OCI-LY7 (cell line): ENCODE measurements at regions not wholly inside any gene's neighbourhood (a gene's known extent, or its start where the extent isn't known, plus 50 kb on each side); places are given as distances from the start of the nearest gene placed in this dataset.

Experiments
- BruUV-seq: library from RNA; stranded (reverse); fragments of 400-500 nt; replicated peaks from 2 replicates; lab custom pipeline; 2021; lab: Mats Ljungman, UMichigan
- CTCF ChIA-PET: fragments of 300-600 bp; sonication (Branson Sonifier 250); formaldehyde crosslinking; loops from one replicate; lab custom pipeline; 2022; ENCODE audit warnings: antibody characterized with exemption; ENCODE audit not compliant: unreplicated experiment; lab: Charles Lee
- POLR2A ChIA-PET: fragments of 300-600 bp; sonication (Branson Sonifier 250); formaldehyde crosslinking; loops from one replicate; lab custom pipeline; 2022; ENCODE audit warnings: antibody characterized with exemption; lab: Charles Lee
- DNase-seq: peaks from one replicate; pipeline ENCODE4 v3.0.0-alpha.2; 2015; ENCODE audit warnings: low spot score
- H2AFZ ChIP-seq: fragments of 200-600 bp; sonication (generic), shearing (Covaris generic); 2 replicates; pipeline ENCODE4 v1.6.1; 2014; ENCODE audit warnings: mild to moderate bottlenecking, antibody characterized with exemption, low read length, moderate library complexity
- H3K27ac ChIP-seq: fragments of 200-600 bp; sonication (generic); 2 replicates; pipeline ENCODE4 v1.5.1; 2014; ENCODE audit warnings: mixed run types, low read depth, mild to moderate bottlenecking, moderate library complexity, low read length, inconsistent platforms; ENCODE audit not compliant: poor library complexity, severe bottlenecking
- H3K36me3 ChIP-seq: fragments of 200-600 bp; sonication (generic); 2 replicates; pipeline ENCODE4 v1.6.1; 2014; ENCODE audit warnings: mild to moderate bottlenecking, antibody characterized with exemption, low read length, moderate library complexity, mixed read lengths; ENCODE audit not compliant: insufficient read depth
- H3K4me1 ChIP-seq: fragments of 200-600 bp; sonication (generic); 2 replicates; pipeline ENCODE4 v1.5.1; 2014; ENCODE audit warnings: mild to moderate bottlenecking, low read length; ENCODE audit not compliant: insufficient read depth, poor library complexity, severe bottlenecking
- H3K4me2 ChIP-seq: fragments of 200-600 bp; sonication (generic); 2 replicates; pipeline ENCODE4 v1.6.1; 2014; ENCODE audit warnings: mild to moderate bottlenecking, low read length
- H3K4me3 ChIP-seq: fragments of 200-600 bp; sonication (generic); 2 replicates; pipeline ENCODE4 v1.5.1; 2014; ENCODE audit warnings: mild to moderate bottlenecking, low read depth, low read length; ENCODE audit not compliant: poor library complexity, severe bottlenecking
- H3K79me2 ChIP-seq: fragments of 200-600 bp; sonication (generic); 2 replicates; pipeline ENCODE4 v1.6.1; 2016; ENCODE audit warnings: low read depth, mild to moderate bottlenecking, low read length, moderate library complexity, mixed read lengths; ENCODE audit not compliant: insufficient read depth
- H3K9me2 ChIP-seq: fragments of 200-600 bp; sonication (generic); 2 replicates; pipeline ENCODE4 v1.6.1; 2016; ENCODE audit warnings: mild to moderate bottlenecking, low read length, mixed read lengths; ENCODE audit not compliant: insufficient read depth
- H3K9me3 ChIP-seq: fragments of 200-600 bp; sonication (generic); 2 replicates; pipeline ENCODE4 v1.6.1; 2014; ENCODE audit warnings: mild to moderate bottlenecking, mixed run types, low read length, mixed read lengths
- H4K20me1 ChIP-seq: fragments of 200-600 bp; sonication (generic); 2 replicates; pipeline ENCODE4 v1.6.1; 2014; ENCODE audit warnings: mild to moderate bottlenecking, antibody characterized with exemption, low read length, moderate library complexity, mixed read lengths; ENCODE audit not compliant: insufficient read depth
- EZH2phosphoT487 ChIP-seq: fragments of 200-600 bp; sonication (generic); IDR thresholded peaks from 2 replicates; pipeline ENCODE4 v1.6.1; 2018; ENCODE audit warnings: low read depth, borderline replicate concordance, mild to moderate bottlenecking, mixed run types, antibody characterized with exemption, low read length, moderate library complexity, mixed read lengths
- intact Hi-C: fragments of 100-400 bp; cut with micrococcal nuclease; formaldehyde crosslinking; loops from one replicate; pipeline ENCODE4 v1.10.0; 2022; ENCODE audit not compliant: unreplicated experiment
- TF ChIP-seq, protein P1 (sequence below): fragments of 200-600 bp; sonication (generic); conservative IDR thresholded peaks from 2 replicates; pipeline ENCODE4 v1.5.1; 2014; ENCODE audit warnings: mild to moderate bottlenecking, antibody characterized with exemption, low read length, moderate library complexity, mixed read lengths

DNA sequence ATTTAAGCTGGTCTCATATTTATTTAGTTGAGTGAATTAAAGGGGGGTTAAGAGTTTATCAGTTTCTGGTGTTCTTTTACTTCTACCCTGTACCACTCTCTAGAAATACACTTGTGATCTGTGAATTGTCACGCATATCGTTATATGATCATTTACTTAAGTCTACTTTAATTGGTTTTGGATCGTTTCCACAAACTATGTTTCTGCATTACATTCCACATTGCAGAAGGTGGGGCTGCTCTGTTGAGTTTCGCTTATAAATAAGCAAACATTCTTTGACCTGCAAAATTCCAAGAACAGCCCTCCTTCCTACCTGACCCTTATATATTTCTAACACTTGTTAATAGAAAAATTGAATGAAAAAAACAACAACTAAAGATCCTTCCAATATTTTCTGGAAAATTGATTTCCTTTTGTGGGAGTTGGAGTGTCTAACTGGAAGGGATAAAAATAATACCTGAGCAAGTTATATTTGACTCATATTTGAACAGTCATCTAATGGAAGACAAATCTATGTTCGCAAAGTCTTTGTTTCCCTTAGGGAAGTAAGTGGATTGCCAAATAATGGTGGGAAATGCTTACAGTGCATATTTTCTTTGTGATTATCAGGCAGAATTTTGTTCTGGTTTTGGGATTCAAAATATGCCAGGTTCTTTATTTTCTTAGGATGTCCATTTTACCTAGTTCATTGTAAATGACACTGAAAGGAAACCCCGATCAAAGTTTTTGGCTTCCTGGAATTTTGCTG, 152.7 kb downstream of the RELL1 start:
- H3K4me3 ChIP-seq = no peak overlapping the region
- H3K79me2 ChIP-seq = no peaks in the 10 kb centered on the region
- no peaks in the 10 kb centered on the region for H3K9me3 ChIP-seq
- no peaks in the 10 kb centered on the region for H3K4me1 ChIP-seq
- no peak for DNase-seq
- no peak for TF ChIP-seq EZH2phosphoT487
- TF ChIP-seq, protein P1, sequence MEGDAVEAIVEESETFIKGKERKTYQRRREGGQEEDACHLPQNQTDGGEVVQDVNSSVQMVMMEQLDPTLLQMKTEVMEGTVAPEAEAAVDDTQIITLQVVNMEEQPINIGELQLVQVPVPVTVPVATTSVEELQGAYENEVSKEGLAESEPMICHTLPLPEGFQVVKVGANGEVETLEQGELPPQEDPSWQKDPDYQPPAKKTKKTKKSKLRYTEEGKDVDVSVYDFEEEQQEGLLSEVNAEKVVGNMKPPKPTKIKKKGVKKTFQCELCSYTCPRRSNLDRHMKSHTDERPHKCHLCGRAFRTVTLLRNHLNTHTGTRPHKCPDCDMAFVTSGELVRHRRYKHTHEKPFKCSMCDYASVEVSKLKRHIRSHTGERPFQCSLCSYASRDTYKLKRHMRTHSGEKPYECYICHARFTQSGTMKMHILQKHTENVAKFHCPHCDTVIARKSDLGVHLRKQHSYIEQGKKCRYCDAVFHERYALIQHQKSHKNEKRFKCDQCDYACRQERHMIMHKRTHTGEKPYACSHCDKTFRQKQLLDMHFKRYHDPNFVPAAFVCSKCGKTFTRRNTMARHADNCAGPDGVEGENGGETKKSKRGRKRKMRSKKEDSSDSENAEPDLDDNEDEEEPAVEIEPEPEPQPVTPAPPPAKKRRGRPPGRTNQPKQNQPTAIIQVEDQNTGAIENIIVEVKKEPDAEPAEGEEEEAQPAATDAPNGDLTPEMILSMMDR = no peak
- intact Hi-C loops = no loop called here
- H4K20me1 ChIP-seq = no peaks in the 10 kb centered on the region
- no peak overlapping the region for H2AFZ ChIP-seq
- no peak overlapping the region for H3K27ac ChIP-seq
- H3K4me2 ChIP-seq = no peak overlapping the region
- H3K9me2 ChIP-seq = no peaks in the 10 kb centered on the region
- ChIA-PET POLR2A (no interaction called here), CTCF (no interaction called here)
- no TSS peak for BruUV-seq
- no peaks in the 10 kb centered on the region for H3K36me3 ChIP-seq

- no peak overlapping the region for H3K4me2 ChIP-seq
- no peak for DNase-seq
- no peaks in the 10 kb centered on the region for H3K36me3 ChIP-seq
- no peak overlapping the region for H3K4me3 ChIP-seq
- H4K20me1 ChIP-seq = no peaks in the 10 kb centered on the region
- no peak overlapping the region for H2AFZ ChIP-seq
- H3K9me3 ChIP-seq = no peaks in the 10 kb centered on the region
- BruUV-seq = no TSS peak
- ChIA-PET CTCF (no interaction called here), POLR2A (interaction anchor here (0.7 kb wide), 1 partner anchor 1004 kb away, joined by 3 read pairs; no protein-coding TSS in a partner anchor)
- intact Hi-C loops = no loop called here
- H3K79me2 ChIP-seq = no peaks in the 10 kb centered on the region
- H3K4me1 ChIP-seq = no peaks in the 10 kb centered on the region
- H3K27ac ChIP-seq = no peak overlapping the region
- H3K9me2 ChIP-seq = no peaks in the 10 kb centered on the region
- TF ChIP-seq, protein P1 = no peak
- no peak for TF ChIP-seq EZH2phosphoT487
Measured at GRCh38 chr4:37531151-37531550, 155.0 kb downstream of the RELL1 start.

DNA sequence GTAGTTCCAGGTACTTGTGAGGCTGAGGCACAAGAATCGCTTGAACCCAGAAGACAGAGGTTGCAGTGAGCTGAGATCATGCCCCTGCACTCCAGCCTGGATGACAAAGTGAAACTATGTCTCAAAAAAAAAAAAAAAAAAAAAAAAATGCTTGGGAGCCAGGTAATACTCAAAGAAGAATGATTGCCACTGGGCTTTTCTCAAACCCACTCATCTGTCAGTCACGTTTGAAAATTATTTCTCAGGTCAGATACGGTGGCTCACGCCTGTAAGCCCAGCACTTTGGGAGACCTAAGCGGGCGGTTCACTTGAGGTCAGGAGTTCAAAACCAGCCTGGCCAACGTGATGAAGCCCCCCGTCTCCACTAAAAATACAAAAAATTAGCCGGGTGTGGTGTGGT, 155.7 kb downstream of the RELL1 start:
- Histone ChIP-seq H3K4me1 (no peaks in the 10 kb centered on the region), H3K27ac (no peak overlapping the region), H3K9me3 (no peaks in the 10 kb centered on the region), H3K4me3 (no peak overlapping the region), H2AFZ (no peak overlapping the region), H3K4me2 (no peak overlapping the region), H4K20me1 (no peaks in the 10 kb centered on the region), H3K9me2 (no peaks in the 10 kb centered on the region), H3K36me3 (no peaks in the 10 kb centered on the region), H3K79me2 (no peaks in the 10 kb centered on the region)
- ChIA-PET POLR2A (interaction anchor here (0.6 kb wide), 1 partner anchor 254 kb away, joined by 3 read pairs; no protein-coding TSS in a partner anchor), CTCF (no interaction called here)
- no peak for DNase-seq
- no TSS peak for BruUV-seq
- intact Hi-C loops = no loop called here
- no peak for TF ChIP-seq EZH2phosphoT487
- TF ChIP-seq, protein P1 = no peak
